ENCODE measurements at regions not wholly inside any gene's neighbourhood (a gene's known extent, or its start where the extent isn't known, plus 50 kb on each side); places are given as distances from the start of the nearest gene placed in this dataset.

DNA sequence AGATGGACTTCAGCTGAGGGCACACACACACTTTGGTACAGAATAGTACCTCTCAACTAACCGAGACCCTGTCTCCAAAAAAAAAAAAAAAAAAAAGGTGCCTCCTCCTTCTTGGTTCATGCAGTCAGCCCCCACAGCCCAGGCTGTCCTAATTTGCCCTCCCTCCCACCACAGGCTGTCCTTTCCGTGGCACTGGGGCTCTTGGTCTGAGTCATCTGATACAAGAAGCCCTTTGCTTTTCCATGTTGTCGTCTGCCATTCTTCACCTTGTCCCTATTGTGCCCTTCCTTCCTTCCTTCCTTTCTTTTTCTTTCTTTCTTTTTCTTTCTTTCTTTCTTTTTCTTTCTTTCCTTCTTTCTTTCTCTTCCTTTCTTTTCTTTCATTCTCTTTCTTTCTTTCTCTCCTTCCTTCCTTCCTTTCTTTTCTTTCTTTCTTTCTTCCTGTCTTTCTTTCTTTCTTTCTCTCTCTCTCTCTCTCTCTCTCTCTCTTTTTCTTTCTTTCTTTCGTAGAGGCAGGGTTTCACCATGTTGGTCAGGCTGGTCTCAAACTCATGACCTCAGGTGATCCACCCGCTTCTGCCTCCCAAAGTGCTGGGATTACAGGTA lies 96.0 kb upstream of the IKZF1 start:
- H3K4me1 ChIP-seq: peaks cover 0 to 7% (median 0%) of the 10 kb centered on the region in 4 donors
- H3K9me3 ChIP-seq: no peaks in the 10 kb centered on the region
- H3K27ac ChIP-seq: no peak overlapping the region
- DNase-seq: no peak
- TF ChIP-seq POLR2A (IDR thresholded peaks at IDR 0.05) (no peak), CTCF (IDR thresholded peaks at IDR 0.05) (no peak)
- H3K36me3 ChIP-seq: no peaks in the 10 kb centered on the region
- no peaks in the 10 kb centered on the region for H3K27me3 ChIP-seq
- no peak overlapping the region for H3K4me3 ChIP-seq

GRCh38 chr7:50207686-50208255 lies 96.7 kb upstream of the IKZF1 start:
- Histone ChIP-seq H3K9me3 (no peaks in the 10 kb centered on the region), H3K27me3 (no peaks in the 10 kb centered on the region), H3K27ac (no peak overlapping the region), H3K4me3 (no peak overlapping the region), H3K4me1 (peaks cover 0 to 4% (median 0%) of the 10 kb centered on the region in 4 donors), H3K36me3 (no peaks in the 10 kb centered on the region)
- TF ChIP-seq POLR2A (IDR thresholded peaks at IDR 0.05): no peak
- TF ChIP-seq CTCF (IDR thresholded peaks at IDR 0.05): no peak
- no peak for DNase-seq

GRCh38 chr7:50207251-50207564 lies 97.3 kb upstream of the IKZF1 start:
- Histone ChIP-seq H3K9me3 (no peaks in the 10 kb centered on the region), H3K27me3 (no peaks in the 10 kb centered on the region), H3K4me1 (no peaks in the 10 kb centered on the region), H3K4me3 (no peak overlapping the region), H3K27ac (no peak overlapping the region), H3K36me3 (no peaks in the 10 kb centered on the region)
- DNase-seq: no peak
- TF ChIP-seq CTCF (IDR thresholded peaks at IDR 0.05) (no peak), POLR2A (IDR thresholded peaks at IDR 0.05) (no peak)

- H3K4me1 ChIP-seq: no peaks in the 10 kb centered on the region
- no peaks in the 10 kb centered on the region for H3K27me3 ChIP-seq
- H3K27ac ChIP-seq: peak overlapping the region in 1 of 4 donors; percentile 13
- H3K36me3 ChIP-seq: no peaks in the 10 kb centered on the region
- TF ChIP-seq CTCF (IDR thresholded peaks at IDR 0.05) (no peak), POLR2A (IDR thresholded peaks at IDR 0.05) (no peak)
- DNase-seq: peak in 2 of 3 donors; percentile 52 to 71
- no peaks in the 10 kb centered on the region for H3K9me3 ChIP-seq
- no peak overlapping the region for H3K4me3 ChIP-seq
These were observed 97.9 kb upstream of the IKZF1 start for GRCh38 chr7:50206453-50207250.

DNA sequence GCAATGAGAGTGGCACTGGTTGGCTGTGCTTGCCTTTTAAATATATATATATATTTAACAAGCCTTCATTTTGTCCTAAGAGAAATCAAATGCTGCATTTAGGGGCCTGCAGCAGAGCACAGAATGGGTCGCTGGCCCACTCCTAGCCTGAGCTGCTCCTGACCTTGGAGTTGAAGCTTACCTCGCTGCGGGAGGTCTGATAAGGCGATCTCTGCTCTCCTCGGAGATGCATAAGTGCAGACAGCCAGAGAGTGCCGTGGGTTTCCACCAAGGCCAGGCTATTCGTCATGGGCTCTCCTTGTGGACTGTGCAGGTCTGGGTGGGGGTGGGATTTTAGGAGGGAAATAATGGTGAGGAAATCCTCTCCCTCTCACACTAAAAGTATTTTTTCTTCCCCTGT lies 99.5 kb upstream of the IKZF1 start:
- H3K27me3 ChIP-seq: no peaks in the 10 kb centered on the region
- TF ChIP-seq POLR2A (IDR thresholded peaks at IDR 0.05) (no peak), CTCF (IDR thresholded peaks at IDR 0.05) (no peak)
- H3K4me3 ChIP-seq: no peak overlapping the region
- H3K27ac ChIP-seq: peak overlapping the region in 1 of 4 donors; percentile 34
- DNase-seq: no peak
- no peaks in the 10 kb centered on the region for H3K4me1 ChIP-seq
- no peaks in the 10 kb centered on the region for H3K9me3 ChIP-seq
- H3K36me3 ChIP-seq: no peaks in the 10 kb centered on the region
